Hepatocyte (in vitro differentiated cells): ENCODE measurements at regions not wholly inside any gene's neighbourhood (a gene's known extent, or its start where the extent isn't known, plus 50 kb on each side); places are given as distances from the start of the nearest gene placed in this dataset.

Source experiments
- DNase-seq: peaks from one replicate; pipeline ENCODE4 v3.0.0-alpha.2; 2016; ENCODE audit warnings: low spot score
- H2AFZ ChIP-seq: fragments of 200-600 bp; sonication (generic); 2 replicates; pipeline ENCODE4 v1.6.0; 2016; ENCODE audit warnings: antibody characterized with exemption, mild to moderate bottlenecking
- H3K27ac ChIP-seq: fragments of 200-600 bp; sonication (generic); 2 replicates; pipeline ENCODE4 v1.5.1; 2016; ENCODE audit warnings: mild to moderate bottlenecking
- H3K27me3 ChIP-seq: fragments of 200-600 bp; sonication (generic); 2 replicates; pipeline ENCODE4 v1.6.1; 2016
- H3K36me3 ChIP-seq: fragments of 200-600 bp; sonication (generic); replicated peaks from 2 replicates; pipeline ENCODE4 v1.5.1; 2016; ENCODE audit warnings: low read depth; ENCODE audit not compliant: insufficient read depth
- H3K4me1 ChIP-seq: fragments of 200-600 bp; sonication (generic); 2 replicates; pipeline ENCODE4 v1.5.1; 2016; ENCODE audit warnings: mild to moderate bottlenecking, moderate library complexity; ENCODE audit not compliant: insufficient read depth
- H3K4me2 ChIP-seq: fragments of 200-600 bp; sonication (generic); 2 replicates; pipeline ENCODE4 v1.6.0; 2016
- H3K4me3 ChIP-seq: fragments of 200-600 bp; sonication (generic); 2 replicates; pipeline ENCODE4 v1.5.1; 2016; ENCODE audit warnings: mild to moderate bottlenecking
- H3K79me2 ChIP-seq: fragments of 200-600 bp; sonication (generic); 2 replicates; pipeline ENCODE4 v1.6.0; 2017; ENCODE audit warnings: mild to moderate bottlenecking
- H3K9me2 ChIP-seq: fragments of 200-600 bp; sonication (generic); replicated peaks from 2 replicates; pipeline ENCODE4 v1.6.0; 2017; ENCODE audit warnings: mild to moderate bottlenecking; ENCODE audit not compliant: insufficient read depth
- H3K9me3 ChIP-seq: fragments of 200-600 bp; sonication (generic); 2 replicates; pipeline ENCODE4 v1.5.1; 2016; ENCODE audit warnings: low read depth, mild to moderate bottlenecking
- H4K20me1 ChIP-seq: fragments of 200-600 bp; sonication (generic); 2 replicates; pipeline ENCODE4 v1.6.0; 2016; ENCODE audit warnings: mild to moderate bottlenecking; ENCODE audit not compliant: insufficient read depth, poor library complexity, severe bottlenecking
- CTCF ChIP-seq: fragments of 200-600 bp; sonication (generic); IDR thresholded peaks from 2 replicates; pipeline ENCODE4 v1.5.1; 2016; ENCODE audit warnings: antibody characterized with exemption, mild to moderate bottlenecking; ENCODE audit not compliant: poor library complexity
- EZH2 ChIP-seq: fragments of 200-600 bp; sonication (generic); IDR thresholded peaks from 2 replicates; pipeline ENCODE4 v1.6.1; 2016; ENCODE audit warnings: antibody characterized with exemption, mild to moderate bottlenecking, borderline replicate concordance
- EZH2phosphoT487 ChIP-seq: fragments of 200-600 bp; sonication (generic); IDR thresholded peaks from one replicate; pipeline ENCODE4 v1.6.1; 2018; ENCODE audit warnings: antibody characterized with exemption, mild to moderate bottlenecking, low read depth, moderate library complexity; ENCODE audit not compliant: unreplicated experiment, severe bottlenecking
- WGBS: methylation state at CpG from one replicate; pipeline ENCODE4 v1.1.6; 2016; ENCODE audit warnings: low lambda C conversion rate; ENCODE audit errors: missing lambda C conversion rate; 5-methylcytosine and 5-hydroxymethylcytosine counted together

DNA sequence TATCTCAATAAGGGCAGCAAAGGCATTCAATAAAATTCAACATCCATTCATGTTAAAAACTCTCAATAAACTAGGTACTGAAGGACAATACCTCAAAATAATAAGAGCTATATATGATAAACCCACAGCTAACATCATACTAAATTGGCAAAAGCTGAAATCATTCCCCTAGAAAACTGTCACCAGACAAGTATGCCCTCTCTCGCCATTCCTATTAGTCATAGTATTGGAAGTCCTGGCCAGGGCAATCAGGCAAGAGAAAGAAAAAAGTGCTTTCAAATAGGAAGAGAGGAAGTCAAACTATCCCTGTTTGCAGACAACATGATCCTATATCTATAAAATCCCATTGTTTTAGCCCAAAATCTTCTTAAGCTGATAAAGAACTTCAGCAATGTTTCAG, 116.8 kb downstream of the TENT5D start:
- no peaks in the 10 kb centered on the region for H3K4me1 ChIP-seq
- no peaks in the 10 kb centered on the region for H3K79me2 ChIP-seq
- peaks cover 5% of the 10 kb centered on the region for H3K9me3 ChIP-seq
- H2AFZ ChIP-seq, result no peak overlapping the region
- H3K4me3 ChIP-seq, result no peak overlapping the region
- 0% methylated on average over 1 of the region's 1 CpG for WGBS
- H3K27ac ChIP-seq, result no peak overlapping the region
- DNase-seq, result no peak
- H4K20me1 ChIP-seq, result no peaks in the 10 kb centered on the region
- no peak for TF ChIP-seq EZH2phosphoT487
- no peak for TF ChIP-seq CTCF
- TF ChIP-seq EZH2, result no peak
- H3K36me3 ChIP-seq, result no peaks in the 10 kb centered on the region
- H3K9me2 ChIP-seq, result no peaks in the 10 kb centered on the region
- H3K4me2 ChIP-seq, result no peak overlapping the region
- H3K27me3 ChIP-seq, result no peaks in the 10 kb centered on the region

DNA sequence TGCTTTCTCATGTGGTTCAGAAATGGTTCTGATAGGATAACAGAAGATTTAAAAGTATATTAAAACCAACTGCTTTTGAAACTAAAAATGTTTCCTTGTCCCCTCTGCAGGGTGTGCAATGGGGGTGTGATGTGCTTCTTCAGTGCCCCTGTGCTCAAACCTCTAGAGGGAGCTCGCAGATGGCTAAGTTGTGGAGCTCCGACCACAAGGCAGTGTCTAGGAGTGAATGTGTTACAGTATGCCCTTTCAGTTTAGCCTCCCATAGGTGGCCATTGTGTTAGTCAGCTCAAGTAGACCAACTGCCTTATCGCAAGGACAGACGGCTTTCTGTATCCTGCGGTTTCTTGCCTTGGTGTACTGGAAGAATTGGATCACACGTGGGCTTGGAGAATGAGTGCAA, 130.5 kb downstream of the TENT5D start:
- H2AFZ ChIP-seq, result no peak overlapping the region
- H3K4me1 ChIP-seq, result no peaks in the 10 kb centered on the region
- H3K9me2 ChIP-seq, result no peaks in the 10 kb centered on the region
- no peak overlapping the region for H3K4me3 ChIP-seq
- TF ChIP-seq EZH2phosphoT487 (no peak), CTCF (no peak), EZH2 (no peak)
- WGBS, result 71% methylated on average over 6 of the region's 6 CpGs
- DNase-seq, result no peak
- no peaks in the 10 kb centered on the region for H3K36me3 ChIP-seq
- H3K27ac ChIP-seq, result no peak overlapping the region
- no peak overlapping the region for H3K4me2 ChIP-seq
- H3K9me3 ChIP-seq, result no peaks in the 10 kb centered on the region
- no peaks in the 10 kb centered on the region for H3K79me2 ChIP-seq
- H3K27me3 ChIP-seq, result no peaks in the 10 kb centered on the region
- H4K20me1 ChIP-seq, result no peaks in the 10 kb centered on the region

- Histone ChIP-seq H3K36me3 (no peaks in the 10 kb centered on the region), H3K4me3 (no peak overlapping the region), H3K27me3 (no peaks in the 10 kb centered on the region), H2AFZ (no peak overlapping the region), H3K4me1 (no peaks in the 10 kb centered on the region), H3K79me2 (no peaks in the 10 kb centered on the region), H3K9me2 (no peaks in the 10 kb centered on the region), H3K27ac (no peak overlapping the region), H4K20me1 (no peaks in the 10 kb centered on the region), H3K4me2 (no peak overlapping the region), H3K9me3 (no peaks in the 10 kb centered on the region)
- WGBS, result 51% methylated on average over 3 of the region's 3 CpGs
- DNase-seq, result no peak
- TF ChIP-seq CTCF (no peak), EZH2phosphoT487 (no peak), EZH2 (no peak)
These were observed 135.9 kb downstream of the TENT5D start for GRCh38 chrX:80556148-80556547.

GRCh38 chrX:80572636-80573035, 152.4 kb downstream of the TENT5D start:
- WGBS, result 80% methylated on average over 13 of the region's 13 CpGs
- H4K20me1 ChIP-seq, result no peaks in the 10 kb centered on the region

More at GRCh38 chrX:80572636-80573035, 152.4 kb downstream of the TENT5D start:
- no peak overlapping the region for H3K27ac ChIP-seq
- H3K9me2 ChIP-seq, result no peaks in the 10 kb centered on the region
- no peak for DNase-seq
- no peak overlapping the region for H3K4me2 ChIP-seq
- no peaks in the 10 kb centered on the region for H3K79me2 ChIP-seq
- no peaks in the 10 kb centered on the region for H3K27me3 ChIP-seq
- H3K4me1 ChIP-seq, result no peaks in the 10 kb centered on the region
- H2AFZ ChIP-seq, result no peak overlapping the region
- H3K36me3 ChIP-seq, result no peaks in the 10 kb centered on the region
- TF ChIP-seq EZH2phosphoT487, result no peak
- TF ChIP-seq EZH2, result no peak
- TF ChIP-seq CTCF, result no peak
- H3K4me3 ChIP-seq, result no peak overlapping the region
- H3K9me3 ChIP-seq, result no peaks in the 10 kb centered on the region
